ENCODE measurements at regions not wholly inside any gene's neighbourhood (a gene's known extent, or its start where the extent isn't known, plus 50 kb on each side); places are given as distances from the start of the nearest gene placed in this dataset.

- intact Hi-C loops (cut with DNase I): loop anchor here (10.0 kb wide), 1 partner anchor 1476 kb away; no protein-coding TSS in a partner anchor
- no peak overlapping the region for H3K27ac ChIP-seq
- no peak overlapping the region for H3K4me3 ChIP-seq
- no peaks in the 10 kb centered on the region for H3K27me3 ChIP-seq
- no peaks in the 10 kb centered on the region for H3K4me1 ChIP-seq
- TF ChIP-seq CTCF (IDR thresholded peaks at IDR 0.05) (no peak), POLR2AphosphoS5 (IDR thresholded peaks at IDR 0.05; ENCODE audit: insufficient read depth in 1 of 2, low read depth in 1 of 2) (no peak), POLR2A (IDR thresholded peaks at IDR 0.05) (no peak)
- no peaks in the 10 kb centered on the region for H3K9me3 ChIP-seq
- H3K36me3 ChIP-seq: no peaks in the 10 kb centered on the region
- no peak for DNase-seq (ENCODE audit: extremely low spot score in 2 of 2)
Measured at GRCh38 chr10:2790396-2791188, 276.8 kb upstream of the PFKP start.

- H3K9me3 ChIP-seq: no peaks in the 10 kb centered on the region
- H3K36me3 ChIP-seq: no peaks in the 10 kb centered on the region
- TF ChIP-seq POLR2AphosphoS5 (IDR thresholded peaks at IDR 0.05; ENCODE audit: insufficient read depth in 1 of 2, low read depth in 1 of 2) (no peak), CTCF (IDR thresholded peaks at IDR 0.05) (no peak), POLR2A (IDR thresholded peaks at IDR 0.05) (no peak)
- intact Hi-C loops (cut with DNase I): no loop called here
- DNase-seq (ENCODE audit: extremely low spot score in 2 of 2): no peak
- H3K4me1 ChIP-seq: no peaks in the 10 kb centered on the region
- no peaks in the 10 kb centered on the region for H3K27me3 ChIP-seq
- no peak overlapping the region for H3K4me3 ChIP-seq
- no peak overlapping the region for H3K27ac ChIP-seq
Measured at GRCh38 chr10:2786251-2786650, 281.1 kb upstream of the PFKP start.

GRCh38 chr10:2784766-2785165, 282.6 kb upstream of the PFKP start:
- Histone ChIP-seq H3K27ac (no peak overlapping the region), H3K9me3 (no peaks in the 10 kb centered on the region), H3K27me3 (no peaks in the 10 kb centered on the region), H3K36me3 (no peaks in the 10 kb centered on the region), H3K4me3 (no peak overlapping the region), H3K4me1 (no peaks in the 10 kb centered on the region)
- intact Hi-C loops (cut with DNase I): no loop called here
- TF ChIP-seq CTCF (IDR thresholded peaks at IDR 0.05) (no peak), POLR2AphosphoS5 (IDR thresholded peaks at IDR 0.05; ENCODE audit: insufficient read depth in 1 of 2, low read depth in 1 of 2) (no peak), POLR2A (IDR thresholded peaks at IDR 0.05) (no peak)
- DNase-seq (ENCODE audit: extremely low spot score in 2 of 2): no peak

GRCh38 chr10:2782950-2783349, 284.4 kb upstream of the PFKP start:
- no peak overlapping the region for H3K4me3 ChIP-seq
- intact Hi-C loops (cut with DNase I): no loop called here
- H3K9me3 ChIP-seq: no peaks in the 10 kb centered on the region
- no peaks in the 10 kb centered on the region for H3K4me1 ChIP-seq
- no peak for TF ChIP-seq POLR2A (IDR thresholded peaks at IDR 0.05)
- TF ChIP-seq CTCF (IDR thresholded peaks at IDR 0.05): no peak
- TF ChIP-seq POLR2AphosphoS5 (IDR thresholded peaks at IDR 0.05; ENCODE audit: insufficient read depth in 1 of 2, low read depth in 1 of 2): no peak
- no peaks in the 10 kb centered on the region for H3K27me3 ChIP-seq
- H3K36me3 ChIP-seq: no peaks in the 10 kb centered on the region
- DNase-seq (ENCODE audit: extremely low spot score in 2 of 2): no peak
- no peak overlapping the region for H3K27ac ChIP-seq

- Histone ChIP-seq H3K36me3 (no peaks in the 10 kb centered on the region), H3K4me1 (no peaks in the 10 kb centered on the region), H3K27me3 (no peaks in the 10 kb centered on the region), H3K27ac (no peak overlapping the region), H3K4me3 (no peak overlapping the region), H3K9me3 (no peaks in the 10 kb centered on the region)
- TF ChIP-seq POLR2A (IDR thresholded peaks at IDR 0.05) (no peak), POLR2AphosphoS5 (IDR thresholded peaks at IDR 0.05; ENCODE audit: insufficient read depth in 1 of 2, low read depth in 1 of 2) (no peak), CTCF (IDR thresholded peaks at IDR 0.05) (no peak)
- DNase-seq (ENCODE audit: extremely low spot score in 2 of 2): no peak
- intact Hi-C loops (cut with DNase I): no loop called here
Measured at GRCh38 chr10:2782265-2782664, 285.1 kb upstream of the PFKP start.
